Embryonic facial prominence (tissue), 1 donor: ENCODE measurements at regions not wholly inside any gene's neighbourhood (a gene's known extent, or its start where the extent isn't known, plus 50 kb on each side); places are given as distances from the start of the nearest gene placed in this dataset.

Source experiments
- DNase-seq: peaks from one replicate; pipeline ENCODE4 v3.0.0-alpha.2; 2016; ENCODE audit errors: extremely low spot score

- no peak for DNase-seq
Measured at GRCh38 chr1:69148731-69149130, 419.0 kb upstream of the LRRC7 start.

GRCh38 chr1:69157046-69157756 is 410.5 kb upstream of the LRRC7 start:
- DNase-seq: no peak

- DNase-seq: no peak
Measured at GRCh38 chr1:69163241-69163640, 404.5 kb upstream of the LRRC7 start.

GRCh38 chr1:69163779-69164178 is 403.9 kb upstream of the LRRC7 start:
- DNase-seq: no peak

- no peak for DNase-seq
Measured at GRCh38 chr1:69167876-69168275, 399.8 kb upstream of the LRRC7 start.

GRCh38 chr1:69171248-69171647 is 396.5 kb upstream of the LRRC7 start:
- DNase-seq: no peak

- no peak for DNase-seq
Measured at GRCh38 chr1:69172003-69173000, 395.4 kb upstream of the LRRC7 start.

GRCh38 chr1:69175053-69175452 is 392.7 kb upstream of the LRRC7 start:
- DNase-seq: no peak

- no peak for DNase-seq
Measured at GRCh38 chr1:69180358-69180757, 387.4 kb upstream of the LRRC7 start.

- no peak for DNase-seq
Measured at GRCh38 chr1:69185378-69185777, 382.3 kb upstream of the LRRC7 start.

- DNase-seq: no peak
Measured at GRCh38 chr1:69191335-69191734, 376.4 kb upstream of the LRRC7 start.

- DNase-seq: no peak
Measured at GRCh38 chr1:69195136-69195535, 372.6 kb upstream of the LRRC7 start.

- no peak for DNase-seq
Measured at GRCh38 chr1:69196071-69196470, 371.7 kb upstream of the LRRC7 start.

GRCh38 chr1:69197816-69198215 is 369.9 kb upstream of the LRRC7 start:
- DNase-seq: no peak

- DNase-seq: no peak
Measured at GRCh38 chr1:69201716-69202115, 366.0 kb upstream of the LRRC7 start.

GRCh38 chr1:69203166-69203565 is 364.6 kb upstream of the LRRC7 start:
- DNase-seq: no peak

- DNase-seq: no peak
Measured at GRCh38 chr1:69213644-69214043, 354.1 kb upstream of the LRRC7 start.

- no peak for DNase-seq
Measured at GRCh38 chr1:69215883-69216282, 351.8 kb upstream of the LRRC7 start.

- no peak for DNase-seq
Measured at GRCh38 chr1:69220672-69221071, 347.1 kb upstream of the LRRC7 start.

- no peak for DNase-seq
Measured at GRCh38 chr1:69221524-69221923, 346.2 kb upstream of the LRRC7 start.

- DNase-seq: no peak
Measured at GRCh38 chr1:69223156-69223555, 344.6 kb upstream of the LRRC7 start.

- no peak for DNase-seq
Measured at GRCh38 chr1:69228501-69228900, 339.2 kb upstream of the LRRC7 start.

GRCh38 chr1:69230208-69230607 is 337.5 kb upstream of the LRRC7 start:
- DNase-seq: no peak
